ENCODE measurements at regions not wholly inside any gene's neighbourhood (a gene's known extent, or its start where the extent isn't known, plus 50 kb on each side); places are given as distances from the start of the nearest gene placed in this dataset.

GRCh38 chr12:72766517-72766916, 494.3 kb downstream of the TRHDE start:
- ATAC-seq (ENCODE audit: low read depth) (no peak), DNase-seq (no peak)
- POLR2A ChIA-PET: no interaction called here
- Mint-ChIP-seq H3K4me1 (no peaks in the 10 kb centered on the region), H3K27me3 (no peaks in the 10 kb centered on the region), H3K27ac (no peak overlapping the region), H3K9me3 (ENCODE audit: insufficient read depth) (peaks cover 4% of the 10 kb centered on the region), H3K4me3 (no peak overlapping the region)
- Histone ChIP-seq H3K9ac (ENCODE audit: low read length) (no peak overlapping the region), H3K4me3 (ENCODE audit: control extremely low read depth in 1 of 5, extremely low read depth in 1 of 5, insufficient read depth in 1 of 5, low read depth in 2 of 5, low read length in 4 of 5) (no peak overlapping the region), H2AFZ (ENCODE audit: insufficient read depth, low read depth, low read length, poor library complexity, severe bottlenecking) (no peak overlapping the region), H3K4me2 (replicated peaks; ENCODE audit: low read depth, low read length, poor library complexity, severe bottlenecking) (no peak overlapping the region), H3K4me1 (ENCODE audit: control insufficient read depth in 2 of 2, insufficient read depth in 2 of 2, low read length in 2 of 2) (no peaks in the 10 kb centered on the region), H3K79me2 (ENCODE audit: control insufficient read depth, insufficient read depth, low read length) (no peaks in the 10 kb centered on the region), H3K27me3 (replicated peaks in 1 of 4; ENCODE audit: control extremely low read depth in 1 of 4, control insufficient read depth in 3 of 4, insufficient read depth in 4 of 4, low read length in 3 of 4) (no peaks in the 10 kb centered on the region), H4K20me1 (ENCODE audit: control insufficient read depth, insufficient read depth, low read length, poor library complexity, severe bottlenecking) (no peaks in the 10 kb centered on the region), H3K27ac (ENCODE audit: low read length in 2 of 2) (no peak overlapping the region), H3K36me3 (replicated peaks in 1 of 2; ENCODE audit: control extremely low read depth in 1 of 2, control insufficient read depth in 1 of 2, extremely low read depth in 1 of 2, insufficient read depth in 2 of 2, low read length in 1 of 2) (no peaks in the 10 kb centered on the region), H3K9me3 (ENCODE audit: control extremely low read depth in 1 of 3, control insufficient read depth in 2 of 3, insufficient read depth in 1 of 3, low read length in 2 of 3) (peaks cover 0 to 2% (median 0%) of the 10 kb centered on the region in 3 donors)
- CTCF ChIA-PET: no interaction called here
- intact Hi-C loops (cut with micrococcal nuclease): no loop called here
- TF ChIP-seq CTCF (IDR thresholded peaks at IDR 0.05): no peak
- TF ChIP-seq EZH2 (IDR thresholded peaks at IDR 0.05; ENCODE audit: borderline replicate concordance, insufficient read depth, low read depth, low read length, poor library complexity, severe bottlenecking): no peak
- no CpG with 5 or more reads among the region's 2 CpGs for WGBS (ENCODE audit: insufficient coverage)

- no peaks in the 10 kb centered on the region for H4K20me1 ChIP-seq (ENCODE audit: control insufficient read depth, insufficient read depth, low read length, poor library complexity, severe bottlenecking)
- no peaks in the 10 kb centered on the region for H3K9me3 ChIP-seq (ENCODE audit: control extremely low read depth in 1 of 3, control insufficient read depth in 2 of 3, insufficient read depth in 1 of 3, low read length in 2 of 3)
- H3K27me3 ChIP-seq (replicated peaks in 1 of 4; ENCODE audit: control extremely low read depth in 1 of 4, control insufficient read depth in 3 of 4, insufficient read depth in 4 of 4, low read length in 3 of 4): no peaks in the 10 kb centered on the region
- POLR2A ChIA-PET: no interaction called here
- Mint-ChIP-seq H3K4me3 (no peak overlapping the region), H3K27ac (no peak overlapping the region), H3K4me1 (no peaks in the 10 kb centered on the region), H3K27me3 (no peaks in the 10 kb centered on the region), H3K9me3 (ENCODE audit: insufficient read depth) (no peaks in the 10 kb centered on the region)
- H2AFZ ChIP-seq (ENCODE audit: insufficient read depth, low read depth, low read length, poor library complexity, severe bottlenecking): no peak overlapping the region
- DNase-seq (no peak), ATAC-seq (ENCODE audit: low read depth) (no peak)
- H3K79me2 ChIP-seq (ENCODE audit: control insufficient read depth, insufficient read depth, low read length): no peaks in the 10 kb centered on the region
- H3K4me2 ChIP-seq (replicated peaks; ENCODE audit: low read depth, low read length, poor library complexity, severe bottlenecking): no peak overlapping the region
- intact Hi-C loops (cut with micrococcal nuclease): no loop called here
- CTCF ChIA-PET: no interaction called here
- H3K36me3 ChIP-seq (replicated peaks in 1 of 2; ENCODE audit: control extremely low read depth in 1 of 2, control insufficient read depth in 1 of 2, extremely low read depth in 1 of 2, insufficient read depth in 2 of 2, low read length in 1 of 2): no peaks in the 10 kb centered on the region
- H3K4me1 ChIP-seq (ENCODE audit: control insufficient read depth in 2 of 2, insufficient read depth in 2 of 2, low read length in 2 of 2): no peaks in the 10 kb centered on the region
- H3K4me3 ChIP-seq (ENCODE audit: control extremely low read depth in 1 of 5, extremely low read depth in 1 of 5, insufficient read depth in 1 of 5, low read depth in 2 of 5, low read length in 4 of 5): no peak overlapping the region
- no peak overlapping the region for H3K9ac ChIP-seq (ENCODE audit: low read length)
- TF ChIP-seq CTCF (IDR thresholded peaks at IDR 0.05) (no peak), EZH2 (IDR thresholded peaks at IDR 0.05; ENCODE audit: borderline replicate concordance, insufficient read depth, low read depth, low read length, poor library complexity, severe bottlenecking) (no peak)
- H3K27ac ChIP-seq (ENCODE audit: low read length in 2 of 2): no peak overlapping the region
These were observed 501.9 kb downstream of the TRHDE start for GRCh38 chr12:72774023-72774422.

Measured in B cell (primary cell).